Common myeloid progenitor, CD34-positive (primary cell): ENCODE measurements at regions not wholly inside any gene's neighbourhood (a gene's known extent, or its start where the extent isn't known, plus 50 kb on each side); places are given as distances from the start of the nearest gene placed in this dataset.

ENCODE experiments used
- CTCF ChIA-PET: fragments of 350-600 bp; sonication (Branson Sonifier 250); formaldehyde crosslinking; loops from one replicate; lab custom pipeline; 2021; ENCODE audit warnings: antibody characterized with exemption; lab: Charles Lee
- POLR2A ChIA-PET: fragments of 350-600 bp; sonication (Branson Sonifier 250); formaldehyde crosslinking; loops from one replicate; lab custom pipeline; 2021; ENCODE audit warnings: antibody characterized with exemption; lab: Charles Lee
- DNase-seq, 3 donors: peaks; one replicate each; pipeline versions ENCODE4 v3.0.0 to v3.0.0-alpha.2; 2013
- H3K27ac ChIP-seq, 2 experiments: 1 replicate in 1 of 2; 2 replicates in 1 of 2; pipeline ENCODE4 v1.7.0; 2013; ENCODE audit warnings: inconsistent platforms in 2 of 2, low read length in 2 of 2, mild to moderate bottlenecking in 2 of 2, low read depth in 1 of 2, moderate library complexity in 1 of 2; ENCODE audit not compliant: severe bottlenecking in 2 of 2, insufficient read depth in 1 of 2, poor library complexity in 1 of 2
- H3K27me3 ChIP-seq, 5 experiments: replicated peaks in 2 of 5; 1 replicate in 3 of 5; 2 replicates in 2 of 5; pipeline versions ENCODE4 v1.6.1 to v1.7.0; 2013; ENCODE audit warnings: low read length in 4 of 5, mild to moderate bottlenecking in 2 of 5, moderate library complexity in 2 of 5, inconsistent platforms in 1 of 5; ENCODE audit not compliant: insufficient read depth in 5 of 5, control insufficient read depth in 4 of 5
- H3K36me3 ChIP-seq, 4 experiments: 1 replicate in 2 of 4; 2 replicates in 2 of 4; pipeline versions ENCODE4 v1.6.1 to v1.7.0; 2013; ENCODE audit warnings: low read length in 3 of 4, control low read depth in 1 of 4, mild to moderate bottlenecking in 1 of 4; ENCODE audit not compliant: control insufficient read depth in 4 of 4, insufficient read depth in 4 of 4
- H3K4me1 ChIP-seq, 4 experiments: 1 replicate in 3 of 4; 2 replicates in 1 of 4; pipeline versions ENCODE4 v1.6.1 to v1.7.1; 2013; ENCODE audit warnings: low read length in 3 of 4, mild to moderate bottlenecking in 3 of 4, control low read depth in 1 of 4, inconsistent platforms in 1 of 4, moderate library complexity in 1 of 4; ENCODE audit not compliant: control insufficient read depth in 4 of 4, insufficient read depth in 4 of 4; ENCODE audit errors: control extremely low read depth in 1 of 4
- H3K4me3 ChIP-seq, 7 experiments: 1 replicate in 4 of 7; 2 replicates in 3 of 7; pipeline versions ENCODE4 v1.5.1 to v1.7.0; 2013; ENCODE audit warnings: mild to moderate bottlenecking in 7 of 7, low read length in 6 of 7, moderate library complexity in 6 of 7, inconsistent platforms in 2 of 7, low read depth in 2 of 7, control low read depth in 1 of 7; ENCODE audit not compliant: insufficient read depth in 4 of 7, control insufficient read depth in 1 of 7; ENCODE audit errors: extremely low read depth in 1 of 7
- H3K9me3 ChIP-seq, 5 experiments: 1 replicate in 4 of 5; 2 replicates in 1 of 5; pipeline versions ENCODE4 v1.6.1 to v1.7.1; 2013; ENCODE audit warnings: low read length in 4 of 5, mild to moderate bottlenecking in 2 of 5, inconsistent platforms in 1 of 5, low read depth in 1 of 5, moderate library complexity in 1 of 5; ENCODE audit not compliant: control insufficient read depth in 4 of 5, insufficient read depth in 2 of 5; ENCODE audit errors: control extremely low read depth in 1 of 5
- WGBS: methylation state at CpG from one replicate; pipeline ENCODE4 v1.1.5; 2013; ENCODE audit not compliant: insufficient coverage; 5-methylcytosine and 5-hydroxymethylcytosine counted together

GRCh38 chr1:201763455-201764140, 65.4 kb upstream of the IPO9 start:
- Histone ChIP-seq H3K4me1 (no peaks in the 10 kb centered on the region), H3K9me3 (no peaks in the 10 kb centered on the region), H3K27me3 (no peaks in the 10 kb centered on the region), H3K4me3 (no peak overlapping the region), H3K27ac (no peak overlapping the region), H3K36me3 (no peaks in the 10 kb centered on the region)
- WGBS: 96% methylated on average over 6 of the region's 7 CpGs
- POLR2A ChIA-PET: no interaction called here
- CTCF ChIA-PET: interaction anchor here (0.7 to 3.6 kb wide), 6 partner anchors 11 to 59 kb away, joined by 3 to 12 read pairs (median 4); no protein-coding TSS in a partner anchor
- no peak for DNase-seq

- POLR2A ChIA-PET: no interaction called here
- Histone ChIP-seq H3K36me3 (no peaks in the 10 kb centered on the region), H3K27ac (no peak overlapping the region), H3K4me1 (no peaks in the 10 kb centered on the region), H3K27me3 (no peaks in the 10 kb centered on the region), H3K9me3 (no peaks in the 10 kb centered on the region), H3K4me3 (no peak overlapping the region)
- WGBS: 94% methylated on average over 4 of the region's 4 CpGs
- CTCF ChIA-PET: interaction anchor here (0.7 to 3.6 kb wide), 5 partner anchors 11 to 60 kb away, joined by 3 to 12 read pairs (median 4); no protein-coding TSS in a partner anchor
- no peak for DNase-seq
Measured at GRCh38 chr1:201764166-201764565, 64.8 kb upstream of the IPO9 start.

- CTCF ChIA-PET: interaction anchor here (0.7 to 3.6 kb wide), 4 partner anchors 10 to 60 kb away, joined by 4 to 12 read pairs (median 4); no protein-coding TSS in a partner anchor
- 83% methylated on average over 1 of the region's 2 CpGs for WGBS
- Histone ChIP-seq H3K27me3 (no peaks in the 10 kb centered on the region), H3K4me3 (no peak overlapping the region), H3K27ac (no peak overlapping the region), H3K9me3 (no peaks in the 10 kb centered on the region), H3K36me3 (no peaks in the 10 kb centered on the region), H3K4me1 (no peaks in the 10 kb centered on the region)
- POLR2A ChIA-PET: no interaction called here
- no peak for DNase-seq
Measured at GRCh38 chr1:201764579-201764978, 64.4 kb upstream of the IPO9 start.

- CTCF ChIA-PET: interaction anchor here (0.9 to 3.6 kb wide), 4 partner anchors 8 to 26 kb away, joined by 3 to 12 read pairs (median 4); no protein-coding TSS in a partner anchor
- no peak for DNase-seq
Measured at GRCh38 chr1:201766131-201766866, 62.7 kb upstream of the IPO9 start.

GRCh38 chr1:201767339-201767738, 61.6 kb upstream of the IPO9 start:
- Histone ChIP-seq H3K27me3 (no peaks in the 10 kb centered on the region), H3K9me3 (peaks cover 2 to 22% (median 9%) of the 10 kb centered on the region in 5 experiments), H3K4me3 (no peak overlapping the region), H3K36me3 (no peaks in the 10 kb centered on the region), H3K27ac (no peak overlapping the region), H3K4me1 (no peaks in the 10 kb centered on the region)
- no peak for DNase-seq
- WGBS: no CpG with 5 or more reads among the region's 6 CpGs
- ChIA-PET CTCF (interaction anchor here (1.6 kb wide), 1 partner anchor 62 kb away, joined by 3 read pairs; no protein-coding TSS in a partner anchor), POLR2A (interaction anchor here (0.7 kb wide), 1 partner anchor 48 kb away, joined by 4 read pairs; no protein-coding TSS in a partner anchor)

More at GRCh38 chr1:201766131-201766866, 62.7 kb upstream of the IPO9 start:
- Histone ChIP-seq H3K36me3 (no peaks in the 10 kb centered on the region), H3K27me3 (no peaks in the 10 kb centered on the region), H3K9me3 (peaks cover 0 to 12% (median 6%) of the 10 kb centered on the region in 5 experiments), H3K27ac (no peak overlapping the region), H3K4me1 (no peaks in the 10 kb centered on the region), H3K4me3 (no peak overlapping the region)
- WGBS: 95% methylated on average over 2 of the region's 7 CpGs
- POLR2A ChIA-PET: no interaction called here

- POLR2A ChIA-PET: no interaction called here
- CTCF ChIA-PET: interaction anchor here (1.2 to 4.6 kb wide), 3 partner anchors 29 to 408 kb away, joined by 3 to 16 read pairs (median 3); no protein-coding TSS in a partner anchor
- peaks cover 2 to 23% (median 10%) of the 10 kb centered on the region in 5 experiments for H3K9me3 ChIP-seq
Measured at GRCh38 chr1:201769072-201769471, 59.9 kb upstream of the IPO9 start.

More at GRCh38 chr1:201769072-201769471, 59.9 kb upstream of the IPO9 start:
- Histone ChIP-seq H3K4me3 (no peak overlapping the region), H3K36me3 (no peaks in the 10 kb centered on the region), H3K27me3 (no peaks in the 10 kb centered on the region), H3K27ac (no peak overlapping the region), H3K4me1 (no peaks in the 10 kb centered on the region)
- DNase-seq: no peak
- WGBS: 100% methylated on average over 1 of the region's 2 CpGs
